ENCODE measurements at regions not wholly inside any gene's neighbourhood (a gene's known extent, or its start where the extent isn't known, plus 50 kb on each side); places are given as distances from the start of the nearest gene placed in this dataset.
"Not testable (repeated sequence)": the region's sequence is repeated elsewhere in the genome, so short reads cannot be mapped to it uniquely, and the experiment has no call there.

- H3K4me3 ChIP-seq: no peak overlapping the region
- H3K4me1 ChIP-seq: no peaks in the 10 kb centered on the region
- intact Hi-C loops (cut with DNase I): no loop called here
- H3K36me3 ChIP-seq: no peaks in the 10 kb centered on the region
- DNase-seq: no peak
- H3K27me3 ChIP-seq: no peaks in the 10 kb centered on the region
- H3K9me3 ChIP-seq: no peaks in the 10 kb centered on the region
- TF ChIP-seq CTCF (IDR thresholded peaks at IDR 0.05): no peak
- H3K27ac ChIP-seq: no peak overlapping the region
- H3K9ac ChIP-seq (ENCODE audit: low read depth in 2 of 2, low read length in 2 of 2): no peak overlapping the region
These were observed 247.9 kb downstream of the HNRNPD start for GRCh38 chr4:82125787-82126297.

- Histone ChIP-seq H3K4me3 (no peak overlapping the region), H3K4me1 (no peaks in the 10 kb centered on the region), H3K9me3 (no peaks in the 10 kb centered on the region), H3K36me3 (no peaks in the 10 kb centered on the region), H3K27me3 (no peaks in the 10 kb centered on the region), H3K9ac (ENCODE audit: low read depth in 2 of 2, low read length in 2 of 2) (no peak overlapping the region), H3K27ac (no peak overlapping the region)
- intact Hi-C loops (cut with DNase I): no loop called here
- no peak for TF ChIP-seq CTCF (IDR thresholded peaks at IDR 0.05)
- no peak for DNase-seq
These were observed 248.6 kb downstream of the HNRNPD start for GRCh38 chr4:82124932-82125786.

- H3K36me3 ChIP-seq: no peaks in the 10 kb centered on the region
- H3K4me3 ChIP-seq: no peak overlapping the region
- no peaks in the 10 kb centered on the region for H3K27me3 ChIP-seq
- no peak overlapping the region for H3K27ac ChIP-seq
- no peaks in the 10 kb centered on the region for H3K4me1 ChIP-seq
- intact Hi-C loops (cut with DNase I): no loop called here
- H3K9me3 ChIP-seq: no peaks in the 10 kb centered on the region
- DNase-seq: no peak
- H3K9ac ChIP-seq (ENCODE audit: low read depth in 2 of 2, low read length in 2 of 2): no peak overlapping the region
- TF ChIP-seq CTCF (IDR thresholded peaks at IDR 0.05): no peak
These were observed 249.4 kb downstream of the HNRNPD start for GRCh38 chr4:82124365-82124764.

DNA sequence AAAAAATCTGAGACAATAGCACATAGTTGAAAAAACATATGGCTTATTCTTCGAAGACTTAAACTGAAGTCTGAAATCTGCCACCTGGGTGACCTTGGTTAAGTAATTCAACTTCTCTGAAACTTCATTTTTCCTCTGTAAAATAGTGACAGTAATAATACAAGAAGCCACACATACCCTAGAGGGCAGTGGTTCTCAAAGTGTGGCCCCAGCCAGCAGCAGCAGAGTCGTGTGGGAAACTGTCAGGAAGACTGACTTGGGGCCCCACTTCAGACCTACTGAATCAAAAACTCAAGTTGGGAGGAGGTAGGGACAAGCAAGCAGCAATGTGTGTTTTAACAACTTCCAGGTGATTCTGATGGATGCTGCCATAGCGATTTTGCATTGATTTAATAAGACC, 249.9 kb downstream of the HNRNPD start:
- no peak overlapping the region for H3K9ac ChIP-seq (ENCODE audit: low read depth in 2 of 2, low read length in 2 of 2)
- intact Hi-C loops (cut with DNase I): no loop called here
- no peak for TF ChIP-seq CTCF (IDR thresholded peaks at IDR 0.05)
- no peaks in the 10 kb centered on the region for H3K4me1 ChIP-seq
- no peaks in the 10 kb centered on the region for H3K36me3 ChIP-seq
- no peak for DNase-seq
- no peak overlapping the region for H3K27ac ChIP-seq
- H3K9me3 ChIP-seq: no peaks in the 10 kb centered on the region
- H3K4me3 ChIP-seq: no peak overlapping the region
- H3K27me3 ChIP-seq: no peaks in the 10 kb centered on the region

DNA sequence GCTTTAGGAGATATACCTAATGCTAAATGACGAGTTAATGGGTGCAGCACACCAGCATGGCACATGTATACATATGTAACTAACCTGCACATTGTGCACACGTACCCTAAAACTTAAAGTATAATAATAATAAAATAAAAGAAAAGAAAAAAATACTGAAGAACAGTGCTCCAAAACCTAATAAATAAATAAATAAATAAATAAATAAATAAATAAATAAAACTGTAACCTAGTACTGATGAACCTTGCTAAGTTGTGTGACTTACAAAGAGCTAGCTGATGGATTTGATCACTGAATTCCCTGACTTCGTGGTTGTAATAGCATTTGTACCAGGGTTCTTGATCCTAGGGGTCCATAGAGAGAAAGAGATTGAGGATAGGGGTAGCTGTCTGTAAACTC, 258.6 kb downstream of the HNRNPD start:
- H3K27ac ChIP-seq; DNase-seq; H3K36me3 ChIP-seq; H3K9me3 ChIP-seq; intact Hi-C loops (cut with DNase I); H3K9ac ChIP-seq (ENCODE audit: low read depth in 2 of 2, low read length in 2 of 2); H3K4me3 ChIP-seq; H3K27me3 ChIP-seq; H3K4me1 ChIP-seq: not testable (repeated sequence)

DNA sequence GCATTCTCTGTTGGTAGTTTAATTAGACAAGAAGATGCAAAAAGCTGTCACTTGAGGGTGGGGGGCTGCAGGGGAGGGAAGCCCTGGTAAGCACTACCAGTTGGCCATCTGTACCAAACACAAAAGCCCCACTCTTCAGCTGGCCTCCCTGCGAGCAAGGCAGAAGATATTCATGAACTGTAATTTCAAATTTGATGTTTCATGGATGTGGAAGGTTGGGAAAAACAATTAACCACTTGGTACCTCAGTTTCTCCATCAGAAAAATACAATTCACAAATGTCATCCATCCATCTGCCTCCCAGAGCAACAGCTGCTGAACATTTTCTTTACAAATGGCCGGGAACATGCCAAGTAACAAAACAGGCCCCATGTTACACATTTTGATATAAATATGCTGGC, 265.3 kb downstream of the HNRNPD start:
- Histone ChIP-seq H3K27ac (no peak overlapping the region), H3K9me3 (no peaks in the 10 kb centered on the region), H3K27me3 (no peaks in the 10 kb centered on the region), H3K36me3 (no peaks in the 10 kb centered on the region), H3K4me3 (no peak overlapping the region), H3K9ac (ENCODE audit: low read depth in 2 of 2, low read length in 2 of 2) (no peak overlapping the region), H3K4me1 (no peaks in the 10 kb centered on the region)
- no peak for DNase-seq
- no peak for TF ChIP-seq CTCF (IDR thresholded peaks at IDR 0.05)
- intact Hi-C loops (cut with DNase I): no loop called here

All from colonic mucosa (tissue), 4 donors.